H9 (cell line): ENCODE measurements at regions not wholly inside any gene's neighbourhood (a gene's known extent, or its start where the extent isn't known, plus 50 kb on each side); places are given as distances from the start of the nearest gene placed in this dataset.

Source experiments
- DNase-seq: peaks from one replicate; pipeline ENCODE4 v3.0.0-alpha.2; 2017
- H2AFZ ChIP-seq: one replicate; pipeline ENCODE4 v1.6.1; 2013; ENCODE audit warnings: mild to moderate bottlenecking, low read length, control low read depth, moderate library complexity
- H2AK5ac ChIP-seq: 2 replicates; pipeline ENCODE4 v1.6.1; 2013; ENCODE audit warnings: low read length, control low read depth, mixed read lengths; ENCODE audit not compliant: insufficient read length
- H2BK120ac ChIP-seq: one replicate; pipeline ENCODE4 v1.6.1; 2013; ENCODE audit warnings: low read depth, mild to moderate bottlenecking, low read length, control low read depth, inconsistent platforms; ENCODE audit not compliant: poor library complexity, severe bottlenecking
- H2BK12ac ChIP-seq: 2 replicates; pipeline ENCODE4 v1.6.1; 2013; ENCODE audit warnings: low read length, control low read depth, mixed read lengths, low read depth; ENCODE audit not compliant: insufficient read length
- H2BK15ac ChIP-seq: 2 replicates; pipeline ENCODE4 v1.6.1; 2013; ENCODE audit warnings: low read depth, low read length, control low read depth
- H2BK20ac ChIP-seq: one replicate; pipeline ENCODE4 v1.6.1; 2013; ENCODE audit warnings: low read depth, mild to moderate bottlenecking, low read length, control low read depth, inconsistent platforms; ENCODE audit not compliant: poor library complexity, severe bottlenecking
- H2BK5ac ChIP-seq: 2 replicates; pipeline ENCODE4 v1.6.1; 2013; ENCODE audit warnings: low read length, control low read depth, mixed read lengths; ENCODE audit not compliant: insufficient read length
- H3K14ac ChIP-seq: 2 replicates; pipeline ENCODE4 v1.6.1; 2013; ENCODE audit warnings: low read length, control low read depth; ENCODE audit not compliant: insufficient read depth
- H3K18ac ChIP-seq: 2 replicates; pipeline ENCODE4 v1.6.1; 2013; ENCODE audit warnings: low read depth, mild to moderate bottlenecking, mixed read lengths, low read length, control low read depth; ENCODE audit not compliant: insufficient read length
- H3K23ac ChIP-seq: 2 replicates; pipeline ENCODE4 v1.6.1; 2013; ENCODE audit warnings: low read length, control low read depth, mixed read lengths, low read depth; ENCODE audit not compliant: insufficient read length
- H3K23me2 ChIP-seq: 2 replicates; pipeline ENCODE4 v1.6.1; 2013; ENCODE audit warnings: low read depth, mild to moderate bottlenecking, mixed read lengths, low read length, control low read depth; ENCODE audit not compliant: insufficient read length, poor library complexity, severe bottlenecking
- H3K27ac ChIP-seq: 2 replicates; pipeline ENCODE4 v1.5.1; 2013; ENCODE audit warnings: low read length, control low read depth, mixed read lengths, low read depth; ENCODE audit not compliant: insufficient read length
- H3K27me3 ChIP-seq: 2 replicates; pipeline ENCODE4 v1.6.1; 2013; ENCODE audit warnings: low read length, control low read depth, inconsistent platforms; ENCODE audit not compliant: insufficient read depth
- H3K4ac ChIP-seq: 2 replicates; pipeline ENCODE4 v1.6.1; 2013; ENCODE audit warnings: low read depth, mild to moderate bottlenecking, control low read depth, inconsistent platforms, low read length, moderate library complexity
- H3K4me1 ChIP-seq: 2 replicates; pipeline ENCODE4 v1.6.1; 2013; ENCODE audit warnings: low read length, control low read depth, inconsistent platforms; ENCODE audit not compliant: insufficient read depth
- H3K4me2 ChIP-seq: 2 replicates; pipeline ENCODE4 v1.6.1; 2013; ENCODE audit warnings: low read length, control low read depth, mixed read lengths; ENCODE audit not compliant: insufficient read length, insufficient read depth
- H3K56ac ChIP-seq: 2 replicates; pipeline ENCODE4 v1.6.1; 2013; ENCODE audit warnings: low read depth, mild to moderate bottlenecking, mixed read lengths, low read length, control low read depth; ENCODE audit not compliant: insufficient read length
- H3K79me1 ChIP-seq: 2 replicates; pipeline ENCODE4 v1.6.1; 2013; ENCODE audit warnings: low read depth, mild to moderate bottlenecking, moderate library complexity, low read length, control low read depth, inconsistent platforms; ENCODE audit not compliant: insufficient read depth, poor library complexity, severe bottlenecking
- H3K79me2 ChIP-seq: 2 replicates; pipeline ENCODE4 v1.6.1; 2013; ENCODE audit warnings: low read length, control low read depth, inconsistent platforms; ENCODE audit not compliant: insufficient read depth
- H3K9ac ChIP-seq: 2 replicates; pipeline ENCODE4 v1.6.1; 2013; ENCODE audit warnings: low read length, control low read depth, mixed read lengths; ENCODE audit not compliant: insufficient read length; ENCODE audit errors: extremely low read depth
- H3K9me3 ChIP-seq: one replicate; pipeline ENCODE4 v1.6.1; 2013; ENCODE audit warnings: low read depth, low read length, inconsistent platforms; ENCODE audit not compliant: control insufficient read depth
- H3T11ph ChIP-seq: one replicate; pipeline ENCODE4 v1.6.1; 2013; ENCODE audit warnings: mild to moderate bottlenecking, low read length, control low read depth, inconsistent platforms
- H4K20me1 ChIP-seq: one replicate; pipeline ENCODE4 v1.6.1; 2013; ENCODE audit not compliant: control insufficient read depth, insufficient read length, insufficient read depth
- H4K5ac ChIP-seq: 2 replicates; pipeline ENCODE4 v1.6.1; 2013; ENCODE audit warnings: low read depth, mild to moderate bottlenecking, mixed read lengths, low read length, control low read depth; ENCODE audit not compliant: insufficient read length
- H4K8ac ChIP-seq: replicated peaks from 2 replicates; pipeline ENCODE4 v1.6.1; 2013; ENCODE audit warnings: low read length, control low read depth, mixed read lengths, low read depth; ENCODE audit not compliant: insufficient read length
- H4K91ac ChIP-seq: 2 replicates; pipeline ENCODE4 v1.6.1; 2013; ENCODE audit warnings: low read depth, mild to moderate bottlenecking, moderate library complexity, mixed read lengths, low read length, control low read depth; ENCODE audit not compliant: insufficient read length
- H3K27ac Mint-ChIP-seq, 3 experiments: 2 replicates in 2 of 3; 3 replicates in 1 of 3; pipeline ENCODE4 v1.8.0; 2020 to 2021; ENCODE audit warnings: mixed read lengths in 3 of 3, mild to moderate bottlenecking in 1 of 3, moderate library complexity in 1 of 3
- H3K27me3 Mint-ChIP-seq: 2 replicates; pipeline ENCODE4 v1.8.0; 2021; ENCODE audit warnings: low read depth, mild to moderate bottlenecking, moderate library complexity, mixed read lengths
- H3K36me3 Mint-ChIP-seq, 3 experiments: 2 replicates in 2 of 3; 3 replicates in 1 of 3; pipeline ENCODE4 v1.8.0; 2020 to 2021; ENCODE audit warnings: low read depth in 3 of 3, mixed read lengths in 3 of 3; ENCODE audit not compliant: insufficient read depth in 1 of 3
- H3K4me1 Mint-ChIP-seq, 2 experiments: 2 replicates each; pipeline ENCODE4 v1.8.0; 2020; ENCODE audit warnings: mixed read lengths in 2 of 2
- H3K4me3 Mint-ChIP-seq, 2 experiments: 2 replicates in 1 of 2; 3 replicates in 1 of 2; pipeline ENCODE4 v1.8.0; 2020 to 2021; ENCODE audit warnings: mild to moderate bottlenecking in 2 of 2, mixed read lengths in 2 of 2, moderate library complexity in 1 of 2
- H3K9me3 Mint-ChIP-seq, 2 experiments: 2 replicates in 1 of 2; 3 replicates in 1 of 2; pipeline ENCODE4 v1.8.0; 2020; ENCODE audit warnings: mild to moderate bottlenecking in 2 of 2, mixed read lengths in 2 of 2, moderate library complexity in 1 of 2
- CTCF ChIP-seq: fragments of 200-600 bp; sonication (generic); conservative IDR thresholded peaks from 3 replicates; pipeline ENCODE4 v1.8.0; 2021; ENCODE audit warnings: antibody characterized with exemption, mild to moderate bottlenecking
- WGBS: extraction: QIAGEN DNeasy Blood & Tissue Kit; methylation state at CpG from one replicate; pipeline ENCODE4 v1.1.7; 2013; ENCODE audit warnings: missing lambda C conversion rate, low lambda C conversion rate, mixed read lengths; ENCODE audit not compliant: insufficient read length; ENCODE audit errors: extremely low coverage; 5-methylcytosine and 5-hydroxymethylcytosine counted together

GRCh38 chr12:91897025-91897515 is 248.6 kb downstream of the BTG1 start:
- Histone ChIP-seq H3K79me2 (no peaks in the 10 kb centered on the region), H4K20me1 (no peaks in the 10 kb centered on the region), H3K9ac (no peak overlapping the region), H3K23me2 (no peaks in the 10 kb centered on the region), H3K79me1 (no peaks in the 10 kb centered on the region), H3K56ac (no peak overlapping the region), H2AK5ac (no peak overlapping the region), H2BK15ac (no peak overlapping the region), H4K5ac (no peak overlapping the region), H3K14ac (no peak overlapping the region), H2BK120ac (no peak overlapping the region), H2AFZ (no peak overlapping the region), H2BK20ac (no peak overlapping the region), H2BK12ac (no peak overlapping the region), H3K4me1 (no peaks in the 10 kb centered on the region; the same call in 1 of the 2 replicates), H3K27me3 (no peaks in the 10 kb centered on the region), H4K91ac (no peak overlapping the region), H3K4ac (no peak overlapping the region), H3K23ac (no peak overlapping the region), H3K4me2 (no peak overlapping the region), H3K18ac (no peak overlapping the region), H2BK5ac (no peak overlapping the region), H3K9me3 (no peaks in the 10 kb centered on the region), H4K8ac (no peak overlapping the region), H3T11ph (no peak overlapping the region), H3K27ac (no peak overlapping the region)
- no peak for TF ChIP-seq CTCF
- DNase-seq: no peak
- peaks cover 11 to 12% of the 10 kb centered on the region in 2 experiments for H3K9me3 Mint-ChIP-seq
- no peak overlapping the region for H3K27ac Mint-ChIP-seq
- WGBS: no CpG with 5 or more reads among the region's 5 CpGs
- H3K36me3 Mint-ChIP-seq: peaks cover 3 to 17% (median 5%) of the 10 kb centered on the region in 3 experiments; a peak in 4 of 7 replicates
- no peak overlapping the region for H3K4me3 Mint-ChIP-seq
- H3K27me3 Mint-ChIP-seq: no peaks in the 10 kb centered on the region; the same call in 1 of the 2 replicates
- H3K4me1 Mint-ChIP-seq: peaks cover 4 to 11% of the 10 kb centered on the region in 2 experiments; a peak in 3 of 4 replicates
